ENCODE measurements at regions not wholly inside any gene's neighbourhood (a gene's known extent, or its start where the extent isn't known, plus 50 kb on each side); places are given as distances from the start of the nearest gene placed in this dataset.
"Not testable (repeated sequence)": the region's sequence is repeated elsewhere in the genome, so short reads cannot be mapped to it uniquely, and the experiment has no call there.

DNA sequence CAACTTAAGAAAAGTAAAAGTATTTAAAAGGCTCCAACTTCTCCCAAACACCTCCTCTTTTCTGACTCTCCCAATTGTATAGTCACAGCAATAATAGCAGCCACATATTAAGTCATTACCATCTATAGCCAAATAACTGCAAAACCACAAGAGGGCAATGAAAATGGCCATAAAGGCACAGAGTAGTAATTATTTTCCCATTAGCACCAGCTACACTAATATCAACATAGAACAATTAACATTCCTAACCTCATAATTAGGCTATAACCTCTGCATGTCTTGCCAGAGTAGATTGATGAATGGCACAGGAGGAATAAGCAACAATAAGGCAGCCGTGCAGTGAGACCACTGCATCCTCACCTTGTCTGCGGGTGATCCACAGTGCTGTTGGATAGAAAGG is 226.4 kb upstream of the SERP2 start:
- Histone ChIP-seq H3K4me3 (no peak overlapping the region), H3K9ac (no peak overlapping the region), H2AFZ (no peak overlapping the region), H3K9me3 (ENCODE audit: low read depth) (no peaks in the 10 kb centered on the region), H4K20me1 (ENCODE audit: insufficient read depth) (no peaks in the 10 kb centered on the region), H3K27ac (no peak overlapping the region), H3K36me3 (ENCODE audit: low read depth) (no peaks in the 10 kb centered on the region), H3K27me3 (replicated peaks; ENCODE audit: insufficient read depth) (no peaks in the 10 kb centered on the region), H3F3A (ENCODE audit: insufficient read depth) (no peaks in the 10 kb centered on the region), H3K79me2 (ENCODE audit: insufficient read depth) (no peaks in the 10 kb centered on the region), H3K4me1 (ENCODE audit: insufficient read depth) (no peaks in the 10 kb centered on the region), H3K4me2 (ENCODE audit: unreplicated experiment) (no peak overlapping the region), H3K9me2 (ENCODE audit: insufficient read depth) (no peaks in the 10 kb centered on the region)
- in situ Hi-C loops (cut with MboI), result no loop called here
- no peak for TF ChIP-seq EZH2phosphoT487 (IDR thresholded peaks at IDR 0.05; ENCODE audit: insufficient read depth, low read depth)
- TF ChIP-seq EZH2 (IDR thresholded peaks at IDR 0.05; ENCODE audit: insufficient read depth, poor library complexity, severe bottlenecking), result no peak
- WGBS, 2 experiments (ENCODE audit: low coverage in 1 of 2, low lambda C conversion rate in 2 of 2, missing lambda C conversion rate in 2 of 2), result 28 to 29% methylated on average over 2 of the region's 2 CpGs
- DNase-seq, result no peak

- H4K20me1 ChIP-seq (ENCODE audit: insufficient read depth), result no peaks in the 10 kb centered on the region
- H3K9ac ChIP-seq, result no peak overlapping the region
- H3K27ac ChIP-seq, result no peak overlapping the region
- 51 to 59% methylated on average over 2 of the region's 2 CpGs for WGBS, 2 experiments (ENCODE audit: low coverage in 1 of 2, low lambda C conversion rate in 2 of 2, missing lambda C conversion rate in 2 of 2)
- no peak overlapping the region for H2AFZ ChIP-seq
- TF ChIP-seq EZH2 (IDR thresholded peaks at IDR 0.05; ENCODE audit: insufficient read depth, poor library complexity, severe bottlenecking) (no peak), EZH2phosphoT487 (IDR thresholded peaks at IDR 0.05; ENCODE audit: insufficient read depth, low read depth) (no peak)
- in situ Hi-C loops (cut with MboI), result no loop called here
- no peaks in the 10 kb centered on the region for H3K9me3 ChIP-seq (ENCODE audit: low read depth)
- no peaks in the 10 kb centered on the region for H3F3A ChIP-seq (ENCODE audit: insufficient read depth)
- no peak overlapping the region for H3K4me2 ChIP-seq (ENCODE audit: unreplicated experiment)
- no peaks in the 10 kb centered on the region for H3K9me2 ChIP-seq (ENCODE audit: insufficient read depth)
- DNase-seq, result no peak
- no peaks in the 10 kb centered on the region for H3K36me3 ChIP-seq (ENCODE audit: low read depth)
- H3K27me3 ChIP-seq (replicated peaks; ENCODE audit: insufficient read depth), result no peaks in the 10 kb centered on the region
- no peak overlapping the region for H3K4me3 ChIP-seq
- no peaks in the 10 kb centered on the region for H3K79me2 ChIP-seq (ENCODE audit: insufficient read depth)
- no peaks in the 10 kb centered on the region for H3K4me1 ChIP-seq (ENCODE audit: insufficient read depth)
Measured at GRCh38 chr13:44147648-44148047, 226.0 kb upstream of the SERP2 start.

DNA sequence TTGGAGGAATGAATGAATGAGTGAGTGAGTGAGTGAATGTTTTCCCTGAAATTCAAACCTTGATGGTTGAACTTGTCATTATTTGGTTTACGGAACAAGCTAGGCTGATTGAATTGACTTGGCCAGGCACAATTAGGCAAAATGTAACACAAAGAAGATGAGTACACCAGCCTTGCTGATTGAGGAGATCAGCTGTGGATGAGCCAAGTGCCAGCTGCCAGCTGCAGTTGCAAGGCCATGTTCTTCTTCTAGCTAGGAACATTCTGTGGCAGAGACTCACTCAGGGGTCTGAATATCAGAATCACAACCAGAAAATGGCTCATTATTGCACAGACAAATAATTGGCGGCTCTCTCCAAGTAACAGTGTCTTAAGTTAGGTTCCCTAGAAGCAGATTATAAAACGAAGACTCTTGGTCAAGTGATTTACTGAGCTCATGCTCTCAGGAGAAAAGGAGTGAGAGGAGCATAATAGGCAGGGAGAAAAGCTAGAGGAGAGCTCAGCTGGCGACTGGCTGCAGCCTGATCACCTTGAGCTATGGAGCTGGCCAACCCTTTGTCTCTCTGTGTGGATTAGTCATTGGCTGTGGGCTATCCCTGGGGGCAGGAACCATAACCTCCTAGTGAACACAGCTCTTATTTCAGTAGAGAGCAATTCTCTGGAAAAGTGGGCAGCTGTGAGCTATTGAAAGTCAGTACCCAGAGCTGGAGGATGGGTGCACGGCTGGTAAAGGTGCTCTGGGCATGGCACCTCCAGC is 225.3 kb upstream of the SERP2 start:
- no peak overlapping the region for H3K4me2 ChIP-seq (ENCODE audit: unreplicated experiment)

DNA sequence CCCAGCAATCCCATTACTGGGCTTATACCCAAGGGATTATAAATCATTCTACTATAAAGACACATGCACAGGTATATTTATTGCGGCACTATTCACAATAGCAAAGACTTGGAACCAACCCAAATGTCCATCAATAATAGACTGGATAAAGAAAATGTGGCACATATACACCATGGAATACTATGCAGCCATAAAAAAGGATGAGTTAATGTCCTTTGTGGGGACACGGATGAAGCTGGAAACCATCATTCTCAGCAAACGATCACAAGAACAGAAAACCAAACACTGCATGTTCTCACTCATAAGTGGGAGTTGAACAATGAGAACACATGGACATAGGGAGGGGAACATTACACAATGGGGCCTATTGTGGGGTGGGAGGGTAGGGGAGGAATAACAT is 224.4 kb upstream of the SERP2 start:
- H3K27ac ChIP-seq; H3K36me3 ChIP-seq (ENCODE audit: low read depth); H2AFZ ChIP-seq; H3K27me3 ChIP-seq (replicated peaks; ENCODE audit: insufficient read depth); H3K79me2 ChIP-seq (ENCODE audit: insufficient read depth); in situ Hi-C loops (cut with MboI); H3K9me2 ChIP-seq (ENCODE audit: insufficient read depth); H4K20me1 ChIP-seq (ENCODE audit: insufficient read depth); H3K9ac ChIP-seq; H3K9me3 ChIP-seq (ENCODE audit: low read depth); DNase-seq; H3F3A ChIP-seq (ENCODE audit: insufficient read depth); H3K4me3 ChIP-seq; H3K4me2 ChIP-seq (ENCODE audit: unreplicated experiment); H3K4me1 ChIP-seq (ENCODE audit: insufficient read depth): not testable (repeated sequence)
- 61 to 68% methylated on average over 3 of the region's 3 CpGs for WGBS, 2 experiments (ENCODE audit: low coverage in 1 of 2, low lambda C conversion rate in 2 of 2, missing lambda C conversion rate in 2 of 2)

More for the DNA sequence above, 225.3 kb upstream of the SERP2 start:
- Histone ChIP-seq H3K79me2 (ENCODE audit: insufficient read depth) (no peaks in the 10 kb centered on the region), H3K9me3 (ENCODE audit: low read depth) (no peaks in the 10 kb centered on the region), H2AFZ (no peak overlapping the region), H3K9me2 (ENCODE audit: insufficient read depth) (no peaks in the 10 kb centered on the region), H3K27ac (no peak overlapping the region), H3K4me3 (no peak overlapping the region), H3K36me3 (ENCODE audit: low read depth) (no peaks in the 10 kb centered on the region), H3F3A (ENCODE audit: insufficient read depth) (no peaks in the 10 kb centered on the region), H3K4me1 (ENCODE audit: insufficient read depth) (no peaks in the 10 kb centered on the region), H4K20me1 (ENCODE audit: insufficient read depth) (no peaks in the 10 kb centered on the region), H3K27me3 (replicated peaks; ENCODE audit: insufficient read depth) (no peaks in the 10 kb centered on the region), H3K9ac (no peak overlapping the region)
- in situ Hi-C loops (cut with MboI), result no loop called here
- DNase-seq, result peak; percentile 14
- WGBS, 2 experiments (ENCODE audit: low coverage in 1 of 2, low lambda C conversion rate in 2 of 2, missing lambda C conversion rate in 2 of 2), result 80 to 83% methylated on average over 5 of the region's 5 CpGs
- TF ChIP-seq EZH2 (IDR thresholded peaks at IDR 0.05; ENCODE audit: insufficient read depth, poor library complexity, severe bottlenecking) (no peak), EZH2phosphoT487 (IDR thresholded peaks at IDR 0.05; ENCODE audit: insufficient read depth, low read depth) (no peak)

DNA sequence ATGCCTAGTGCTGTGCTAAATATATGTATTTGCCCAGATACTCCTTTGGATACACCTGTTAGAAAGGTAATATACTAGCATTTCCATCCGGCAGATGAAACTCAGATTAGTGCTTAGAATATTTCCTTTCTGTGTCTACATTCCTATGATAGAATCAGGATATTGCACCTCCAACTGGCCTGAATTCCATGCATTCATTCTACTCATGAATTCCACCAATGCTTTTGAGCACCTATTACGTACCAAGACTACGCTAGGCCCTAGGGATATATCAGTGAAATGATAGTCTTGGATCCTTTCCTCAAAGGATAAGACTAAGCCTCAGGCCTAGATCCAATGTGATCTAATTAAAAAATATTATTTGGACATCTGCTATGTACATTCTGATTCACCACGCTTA is 223.8 kb upstream of the SERP2 start:
- Histone ChIP-seq H3F3A (ENCODE audit: insufficient read depth) (no peaks in the 10 kb centered on the region), H3K9me2 (ENCODE audit: insufficient read depth) (no peaks in the 10 kb centered on the region), H4K20me1 (ENCODE audit: insufficient read depth) (no peaks in the 10 kb centered on the region), H3K9ac (no peak overlapping the region), H3K36me3 (ENCODE audit: low read depth) (no peaks in the 10 kb centered on the region), H3K27me3 (replicated peaks; ENCODE audit: insufficient read depth) (no peaks in the 10 kb centered on the region), H3K9me3 (ENCODE audit: low read depth) (no peaks in the 10 kb centered on the region), H3K4me2 (ENCODE audit: unreplicated experiment) (no peak overlapping the region), H2AFZ (no peak overlapping the region), H3K4me3 (no peak overlapping the region), H3K79me2 (ENCODE audit: insufficient read depth) (no peaks in the 10 kb centered on the region), H3K4me1 (ENCODE audit: insufficient read depth) (no peaks in the 10 kb centered on the region), H3K27ac (no peak overlapping the region)
- DNase-seq, result no peak
- in situ Hi-C loops (cut with MboI), result no loop called here
- TF ChIP-seq EZH2phosphoT487 (IDR thresholded peaks at IDR 0.05; ENCODE audit: insufficient read depth, low read depth), result no peak
- TF ChIP-seq EZH2 (IDR thresholded peaks at IDR 0.05; ENCODE audit: insufficient read depth, poor library complexity, severe bottlenecking), result no peak
- 91 to 92% methylated on average over 4 of the region's 4 CpGs for WGBS, 2 experiments (ENCODE audit: low coverage in 1 of 2, low lambda C conversion rate in 2 of 2, missing lambda C conversion rate in 2 of 2)

All from GM23248 (cell line).